Transverse colon (tissue), 4 donors: ENCODE measurements at regions not wholly inside any gene's neighbourhood (a gene's known extent, or its start where the extent isn't known, plus 50 kb on each side); places are given as distances from the start of the nearest gene placed in this dataset.

Source experiments
- DNase-seq: peaks from one replicate; pipeline ENCODE4 v3.0.0-alpha.2; 2019
- H3K27ac ChIP-seq, 4 donors: fragments of 200-600 bp; sonication (generic); 2 replicates each; pipeline ENCODE4 v1.5.1; 2016 to 2018; ENCODE audit warnings: inconsistent platforms in 4 of 4
- H3K27me3 ChIP-seq: fragments of 200-600 bp; sonication (generic); 2 replicates; pipeline ENCODE4 v1.5.1; 2017; ENCODE audit warnings: inconsistent platforms
- H3K36me3 ChIP-seq, 4 donors: fragments of 200-600 bp; sonication (generic); 2 replicates each; pipeline ENCODE4 v1.5.1; 2017 to 2019; ENCODE audit warnings: inconsistent platforms in 4 of 4
- H3K4me1 ChIP-seq, 4 donors: fragments of 200-600 bp; sonication (generic); 2 replicates each; pipeline ENCODE4 v1.5.1; 2017 to 2020; ENCODE audit warnings: inconsistent platforms in 4 of 4
- H3K4me3 ChIP-seq, 4 donors: fragments of 200-600 bp; sonication (generic); 1 replicate in 1 of 4; 2 replicates in 3 of 4; pipeline versions ENCODE4 v1.5.1 to v1.6.1; 2017 to 2019; ENCODE audit warnings: inconsistent platforms in 4 of 4
- H3K9me3 ChIP-seq, 2 donors: fragments of 200-600 bp; sonication (generic); 2 replicates each; pipeline ENCODE4 v1.5.1; 2017 to 2019; ENCODE audit warnings: inconsistent platforms in 2 of 2
- CTCF ChIP-seq, 5 experiments: fragments of 200-600 bp in 3 of 5; fragments of 450-650 bp in 2 of 5; sonication (generic) in 3 of 5; IDR thresholded peaks; 1 replicate in 2 of 5; 2 replicates in 3 of 5; pipeline ENCODE4 v1.5.1; 2016 to 2017; ENCODE audit warnings: antibody characterized with exemption in 5 of 5, inconsistent platforms in 3 of 5, mild to moderate bottlenecking in 2 of 5, moderate library complexity in 1 of 5
- EP300 ChIP-seq: sonication (generic); formaldehyde crosslinking; IDR thresholded peaks from one replicate; pipeline ENCODE4 v1.6.1; 2017; ENCODE audit warnings: antibody characterized with exemption, low read depth
- POLR2A ChIP-seq: fragments of 450-650 bp; IDR thresholded peaks from one replicate; pipeline ENCODE4 v1.6.1; 2016; ENCODE audit warnings: antibody characterized with exemption, mild to moderate bottlenecking, moderate library complexity
- POLR2AphosphoS5 ChIP-seq, 3 donors: sonication (generic); formaldehyde crosslinking; IDR thresholded peaks; one replicate each; pipeline ENCODE4 v1.6.1; 2016; ENCODE audit warnings: antibody characterized with exemption in 3 of 3
- WGBS, 2 donors: methylation state at CpG; one replicate each; pipeline ENCODE4 v1.1.5; 2018; ENCODE audit warnings: low coverage in 1 of 2; 5-methylcytosine and 5-hydroxymethylcytosine counted together
- in situ Hi-C, 4 donors: fragments of 200-750 bp; cut with MboI; loops; one replicate each; pipeline versions ENCODE4 v1.15.0 to v1.15.1; 2017; ENCODE audit warnings: low sequenced_read_pairs in 3 of 4, low pct_ligation_motif_present in 1 of 4, low pct_unique_long_range_greater_than_20kb in 1 of 4
- intact Hi-C: fragments of 100-400 bp; cut with DNase I; formaldehyde crosslinking; loops from one replicate; pipeline ENCODE4 v1.15.1; 2023; ENCODE audit warnings: low total_unique reads

- H3K9me3 ChIP-seq: no peaks in the 10 kb centered on the region
- in situ Hi-C loops: no loop called here
- H3K4me1 ChIP-seq: no peaks in the 10 kb centered on the region
- H3K27me3 ChIP-seq: no peaks in the 10 kb centered on the region
- no peak overlapping the region for H3K27ac ChIP-seq
- no peaks in the 10 kb centered on the region for H3K36me3 ChIP-seq
- 70 to 71% methylated on average over 3 of the region's 3 CpGs for WGBS, 2 donors
- intact Hi-C loops: no loop called here
- no peak overlapping the region for H3K4me3 ChIP-seq
- DNase-seq: no peak
- TF ChIP-seq POLR2AphosphoS5 (IDR thresholded peaks at IDR 0.05): no peak
- TF ChIP-seq CTCF (IDR thresholded peaks at IDR 0.05): no peak
- TF ChIP-seq POLR2A: no peak
- no peak for TF ChIP-seq EP300
Observed at GRCh38 chr17:59485015-59485414, 80.4 kb upstream of the DHX40 start.

GRCh38 chr17:59485946-59486345 is 79.5 kb upstream of the DHX40 start:
- no peaks in the 10 kb centered on the region for H3K4me1 ChIP-seq
- no peak for DNase-seq
- in situ Hi-C loops (no loop called here), intact Hi-C loops (no loop called here)
- no peak overlapping the region for H3K4me3 ChIP-seq
- H3K36me3 ChIP-seq: no peaks in the 10 kb centered on the region
- TF ChIP-seq EP300 (no peak), POLR2A (no peak), CTCF (IDR thresholded peaks at IDR 0.05) (no peak), POLR2AphosphoS5 (IDR thresholded peaks at IDR 0.05) (no peak)
- no peaks in the 10 kb centered on the region for H3K9me3 ChIP-seq
- no peaks in the 10 kb centered on the region for H3K27me3 ChIP-seq
- H3K27ac ChIP-seq: no peak overlapping the region

GRCh38 chr17:59487161-59487873 is 78.1 kb upstream of the DHX40 start:
- intact Hi-C loops (no loop called here), in situ Hi-C loops (no loop called here)
- H3K27me3 ChIP-seq: no peaks in the 10 kb centered on the region
- no peak for DNase-seq
- no peaks in the 10 kb centered on the region for H3K36me3 ChIP-seq
- H3K4me3 ChIP-seq: no peak overlapping the region
- no peaks in the 10 kb centered on the region for H3K4me1 ChIP-seq
- no peaks in the 10 kb centered on the region for H3K9me3 ChIP-seq
- no peak overlapping the region for H3K27ac ChIP-seq
- no peak for TF ChIP-seq CTCF (IDR thresholded peaks at IDR 0.05)
- TF ChIP-seq POLR2A: no peak
- TF ChIP-seq EP300: no peak
- no peak for TF ChIP-seq POLR2AphosphoS5 (IDR thresholded peaks at IDR 0.05)
- 69 to 75% methylated on average over 7 of the region's 7 CpGs for WGBS, 2 donors

GRCh38 chr17:59488805-59489204 is 76.6 kb upstream of the DHX40 start:
- intact Hi-C loops (no loop called here), in situ Hi-C loops (no loop called here)
- no peak overlapping the region for H3K4me3 ChIP-seq
- no peak for TF ChIP-seq POLR2AphosphoS5 (IDR thresholded peaks at IDR 0.05)
- no peak for TF ChIP-seq POLR2A
- no peak for TF ChIP-seq EP300
- TF ChIP-seq CTCF (IDR thresholded peaks at IDR 0.05): no peak
- no peak for DNase-seq
- H3K4me1 ChIP-seq: no peaks in the 10 kb centered on the region
- WGBS, 2 donors: 84 to 90% methylated on average over 4 to 5 of the region's 5 CpGs
- no peaks in the 10 kb centered on the region for H3K36me3 ChIP-seq
- no peaks in the 10 kb centered on the region for H3K9me3 ChIP-seq
- no peaks in the 10 kb centered on the region for H3K27me3 ChIP-seq
- no peak overlapping the region for H3K27ac ChIP-seq
